Endometrium (tissue), 2 donors: ENCODE measurements at regions not wholly inside any gene's neighbourhood (a gene's known extent, or its start where the extent isn't known, plus 50 kb on each side); places are given as distances from the start of the nearest gene placed in this dataset.

Experiments used
- FAIRE-seq: peaks from 2 replicates; lab custom pipeline; 2012; peaks lifted over from hg19 to GRCh38; lab: Jason Lieb, UNC
- donor health status: control.
- donor health status: control.

GRCh38 chr3:117558681-117559080 lies 849.1 kb downstream of the TUSC7 start:
- no peak for FAIRE-seq

- FAIRE-seq: no peak
Measured at GRCh38 chr3:117562000-117562399, 852.4 kb downstream of the TUSC7 start.

- no peak for FAIRE-seq
Measured at GRCh38 chr3:117563063-117563462, 853.5 kb downstream of the TUSC7 start.

- no peak for FAIRE-seq
Measured at GRCh38 chr3:117565777-117566176, 856.2 kb downstream of the TUSC7 start.

- FAIRE-seq: no peak
Measured at GRCh38 chr3:117566926-117567325, 857.3 kb downstream of the TUSC7 start.

GRCh38 chr3:117567382-117567781 lies 857.8 kb downstream of the TUSC7 start:
- no peak for FAIRE-seq

- no peak for FAIRE-seq
Measured at GRCh38 chr3:117567906-117568305, 858.3 kb downstream of the TUSC7 start.

- no peak for FAIRE-seq
Measured at GRCh38 chr3:117572786-117573185, 863.2 kb downstream of the TUSC7 start.

GRCh38 chr3:117580806-117581205 lies 871.2 kb downstream of the TUSC7 start:
- FAIRE-seq: no peak

- peak; percentile 76 for FAIRE-seq
Measured at GRCh38 chr3:117586161-117586560, 876.6 kb downstream of the TUSC7 start.

- no peak for FAIRE-seq
Measured at GRCh38 chr3:117587416-117587815, 877.8 kb downstream of the TUSC7 start.

GRCh38 chr3:117589454-117589853 lies 879.9 kb downstream of the TUSC7 start:
- FAIRE-seq: no peak

- no peak for FAIRE-seq
Measured at GRCh38 chr3:117595615-117596014, 886.0 kb downstream of the TUSC7 start.

- no peak for FAIRE-seq
Measured at GRCh38 chr3:117596503-117596902, 886.9 kb downstream of the TUSC7 start.

GRCh38 chr3:117597865-117598264 lies 888.3 kb downstream of the TUSC7 start:
- no peak for FAIRE-seq

- no peak for FAIRE-seq
Measured at GRCh38 chr3:117600112-117600511, 890.5 kb downstream of the TUSC7 start.

GRCh38 chr3:117600666-117601065 lies 891.1 kb downstream of the TUSC7 start:
- no peak for FAIRE-seq

GRCh38 chr3:117602058-117602644 lies 892.6 kb downstream of the TUSC7 start:
- FAIRE-seq: no peak

GRCh38 chr3:117603097-117603496 lies 893.5 kb downstream of the TUSC7 start:
- no peak for FAIRE-seq

GRCh38 chr3:117606866-117607265 lies 897.3 kb downstream of the TUSC7 start:
- no peak for FAIRE-seq

GRCh38 chr3:117609330-117609729 lies 899.8 kb downstream of the TUSC7 start:
- FAIRE-seq: no peak

GRCh38 chr3:117610156-117610555 lies 900.6 kb downstream of the TUSC7 start:
- FAIRE-seq: no peak

- FAIRE-seq: no peak
Measured at GRCh38 chr3:117611211-117611610, 901.6 kb downstream of the TUSC7 start.

- FAIRE-seq: no peak
Measured at GRCh38 chr3:117616227-117616626, 906.6 kb downstream of the TUSC7 start.

GRCh38 chr3:117617906-117618305 lies 908.3 kb downstream of the TUSC7 start:
- FAIRE-seq: no peak
